Cardiac muscle cell (in vitro differentiated cells and primary cell): ENCODE measurements at regions not wholly inside any gene's neighbourhood (a gene's known extent, or its start where the extent isn't known, plus 50 kb on each side); places are given as distances from the start of the nearest gene placed in this dataset.

ENCODE experiments used
- DNase-seq, 2 donors: peaks; one replicate each; pipeline versions ENCODE4 v3.0.0 to v3.0.0-alpha.2; 2010 to 2017; ENCODE audit warnings: low read depth in 1 of 2, low spot score in 1 of 2
- H3K27ac ChIP-seq: fragments of 200-600 bp; sonication (generic); 2 replicates; pipeline ENCODE4 v1.5.1; 2016
- H3K27me3 ChIP-seq: fragments of 200-600 bp; sonication (generic); 2 replicates; pipeline ENCODE4 v1.6.0; 2016; ENCODE audit warnings: control low read depth
- H3K36me3 ChIP-seq: fragments of 200-600 bp; sonication (generic); 2 replicates; pipeline ENCODE4 v1.5.1; 2016; ENCODE audit warnings: control low read depth
- H3K4me1 ChIP-seq: fragments of 200-600 bp; sonication (generic); 2 replicates; pipeline ENCODE4 v1.8.1; 2017; ENCODE audit warnings: low read depth, mild to moderate bottlenecking, mixed run types
- H3K4me3 ChIP-seq: fragments of 200-600 bp; sonication (generic); 2 replicates; pipeline ENCODE4 v1.5.1; 2016; ENCODE audit warnings: mild to moderate bottlenecking
- H3K9me3 ChIP-seq: fragments of 200-600 bp; sonication (generic); 2 replicates; pipeline ENCODE4 v1.5.1; 2017; ENCODE audit warnings: low read depth, mild to moderate bottlenecking, control low read depth
- TF ChIP-seq, protein P1 (sequence below): IDR thresholded peaks from 2 replicates; pipeline ENCODE4 v1.5.1; 2012; ENCODE audit warnings: low read depth, mild to moderate bottlenecking, low read length

DNA sequence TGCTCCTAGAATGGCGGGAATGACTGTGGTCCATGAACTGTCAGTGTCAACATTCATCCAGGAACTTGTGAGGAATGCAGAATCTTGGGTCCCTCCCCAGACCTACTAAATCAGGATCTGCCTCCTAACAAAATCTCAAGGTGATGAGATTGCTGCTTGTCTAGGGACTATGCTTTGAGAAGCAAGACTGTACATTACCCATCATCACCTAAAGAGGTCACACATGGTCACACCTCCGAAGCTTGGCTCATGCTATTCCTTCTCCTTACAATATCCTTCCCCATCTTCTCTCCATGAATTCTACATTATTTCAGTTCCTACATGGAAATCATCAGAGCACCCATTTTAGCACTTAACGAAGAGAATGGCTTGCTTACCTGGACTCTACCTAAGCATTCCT lies 102.3 kb upstream of the JARID2 start:
- H3K27ac ChIP-seq = no peak overlapping the region
- no peaks in the 10 kb centered on the region for H3K27me3 ChIP-seq
- TF ChIP-seq, protein P1, sequence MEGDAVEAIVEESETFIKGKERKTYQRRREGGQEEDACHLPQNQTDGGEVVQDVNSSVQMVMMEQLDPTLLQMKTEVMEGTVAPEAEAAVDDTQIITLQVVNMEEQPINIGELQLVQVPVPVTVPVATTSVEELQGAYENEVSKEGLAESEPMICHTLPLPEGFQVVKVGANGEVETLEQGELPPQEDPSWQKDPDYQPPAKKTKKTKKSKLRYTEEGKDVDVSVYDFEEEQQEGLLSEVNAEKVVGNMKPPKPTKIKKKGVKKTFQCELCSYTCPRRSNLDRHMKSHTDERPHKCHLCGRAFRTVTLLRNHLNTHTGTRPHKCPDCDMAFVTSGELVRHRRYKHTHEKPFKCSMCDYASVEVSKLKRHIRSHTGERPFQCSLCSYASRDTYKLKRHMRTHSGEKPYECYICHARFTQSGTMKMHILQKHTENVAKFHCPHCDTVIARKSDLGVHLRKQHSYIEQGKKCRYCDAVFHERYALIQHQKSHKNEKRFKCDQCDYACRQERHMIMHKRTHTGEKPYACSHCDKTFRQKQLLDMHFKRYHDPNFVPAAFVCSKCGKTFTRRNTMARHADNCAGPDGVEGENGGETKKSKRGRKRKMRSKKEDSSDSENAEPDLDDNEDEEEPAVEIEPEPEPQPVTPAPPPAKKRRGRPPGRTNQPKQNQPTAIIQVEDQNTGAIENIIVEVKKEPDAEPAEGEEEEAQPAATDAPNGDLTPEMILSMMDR = no peak

DNA sequence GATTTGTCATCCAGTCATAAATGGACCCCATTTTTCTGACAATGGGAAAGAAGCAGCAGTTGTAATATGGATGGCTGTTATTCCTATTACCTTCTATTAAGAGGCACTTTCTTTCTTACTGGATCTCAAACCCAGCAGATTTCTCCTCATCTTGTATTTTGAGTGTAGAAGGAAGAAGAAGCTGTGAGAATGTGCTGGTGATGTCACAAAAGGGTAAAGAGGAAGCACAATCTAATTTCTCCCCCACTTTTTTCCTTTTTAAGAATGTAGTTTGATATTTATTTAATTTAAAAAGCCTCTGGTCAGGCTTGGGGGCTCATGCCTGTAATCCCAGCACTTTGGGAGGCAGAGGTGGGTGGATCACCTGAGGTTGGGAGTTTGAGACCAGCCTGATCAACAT lies 100.0 kb upstream of the JARID2 start:
- peaks cover 10% of the 10 kb centered on the region for H3K4me1 ChIP-seq
- DNase-seq = no peak
- H3K36me3 ChIP-seq = no peaks in the 10 kb centered on the region
- TF ChIP-seq, protein P1 = no peak
- H3K4me3 ChIP-seq = no peak overlapping the region
- no peaks in the 10 kb centered on the region for H3K9me3 ChIP-seq
- no peaks in the 10 kb centered on the region for H3K27me3 ChIP-seq
- no peak overlapping the region for H3K27ac ChIP-seq

More for the DNA sequence above, 102.3 kb upstream of the JARID2 start:
- H3K9me3 ChIP-seq = no peaks in the 10 kb centered on the region
- H3K4me1 ChIP-seq = peaks cover 10% of the 10 kb centered on the region
- H3K4me3 ChIP-seq = no peak overlapping the region
- no peaks in the 10 kb centered on the region for H3K36me3 ChIP-seq
- no peak for DNase-seq

DNA sequence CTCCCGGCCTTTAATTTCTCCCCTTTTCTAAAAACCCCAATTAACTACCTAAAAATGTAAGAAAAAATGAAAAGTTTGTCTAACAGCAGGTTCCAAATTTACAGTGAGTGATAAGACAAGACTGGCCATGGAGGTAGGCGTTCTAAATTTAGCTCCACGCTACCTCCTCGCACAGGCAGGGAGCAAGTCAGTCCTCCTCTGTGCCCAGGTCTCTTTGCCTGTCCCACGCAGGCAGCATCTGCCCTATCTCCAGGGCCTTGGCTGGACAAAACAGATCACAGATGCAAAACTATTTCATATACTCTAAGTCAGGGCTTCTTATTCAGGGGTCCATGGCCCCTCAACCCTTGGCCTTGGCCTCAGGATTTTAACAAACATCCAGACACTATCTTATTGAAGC lies 98.0 kb upstream of the JARID2 start:
- Histone ChIP-seq H3K4me3 (no peak overlapping the region), H3K9me3 (no peaks in the 10 kb centered on the region), H3K27ac (peak overlapping the region; percentile 5), H3K4me1 (peaks cover 10% of the 10 kb centered on the region), H3K27me3 (no peaks in the 10 kb centered on the region), H3K36me3 (no peaks in the 10 kb centered on the region)
- TF ChIP-seq, protein P1 = no peak
- DNase-seq = peak in 1 of 2 donors; percentile 16

DNA sequence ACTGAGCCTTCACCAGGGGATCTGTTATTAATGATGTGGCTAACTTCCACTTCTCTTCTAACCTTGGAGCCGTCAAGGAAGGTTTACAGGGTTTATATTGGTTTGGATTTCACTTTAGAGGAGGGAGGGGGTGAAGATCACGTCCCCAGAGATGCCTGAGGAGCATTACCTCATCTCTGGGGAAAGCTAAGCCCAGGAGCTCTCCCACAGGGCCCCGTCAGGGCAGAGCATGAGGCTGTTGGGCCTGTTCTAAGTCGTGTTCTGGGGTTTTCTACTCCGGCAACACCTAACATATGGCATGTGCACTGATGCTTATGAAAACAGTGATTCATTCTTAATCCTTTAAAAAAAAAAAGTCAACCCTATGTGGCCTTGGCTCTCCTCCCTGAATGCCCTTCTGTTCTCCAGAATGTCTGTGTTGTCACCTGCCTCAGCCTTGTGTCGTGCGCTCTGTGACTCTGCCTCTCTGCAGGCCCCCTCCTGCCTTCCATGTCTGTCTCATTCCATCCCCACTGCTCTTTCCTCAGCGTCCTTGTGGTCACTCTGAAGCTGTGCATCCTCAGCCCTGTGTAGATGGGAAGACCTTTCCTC lies 97.4 kb upstream of the JARID2 start:
- Histone ChIP-seq H3K4me3 (no peak overlapping the region), H3K27me3 (no peaks in the 10 kb centered on the region), H3K27ac (peak overlapping the region; percentile 5), H3K36me3 (no peaks in the 10 kb centered on the region), H3K4me1 (peaks cover 10% of the 10 kb centered on the region), H3K9me3 (no peaks in the 10 kb centered on the region)
- TF ChIP-seq, protein P1 = no peak
- DNase-seq = peak in 1 of 2 donors; percentile 12

DNA sequence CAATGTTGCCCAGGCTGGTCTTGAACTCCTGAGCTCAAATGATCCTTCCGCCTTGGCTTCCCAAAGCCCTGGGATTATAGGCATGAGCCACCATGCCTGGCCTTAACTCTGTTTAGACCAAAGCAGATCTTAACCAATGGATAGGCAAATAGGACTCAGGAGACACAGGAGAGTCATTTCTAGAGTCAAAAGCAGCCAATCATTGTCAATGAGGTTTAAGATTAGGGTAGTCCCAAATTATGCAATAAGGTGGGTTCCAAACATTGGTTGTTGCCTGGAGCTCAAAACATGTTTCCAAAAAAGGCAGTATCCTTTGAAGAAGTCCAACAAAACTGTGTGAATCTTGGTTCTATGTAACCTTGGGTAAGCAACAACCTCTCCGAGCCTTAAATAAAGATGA lies 95.7 kb upstream of the JARID2 start:
- no peaks in the 10 kb centered on the region for H3K27me3 ChIP-seq
- no peak for DNase-seq
- peaks cover 10% of the 10 kb centered on the region for H3K4me1 ChIP-seq
- H3K27ac ChIP-seq = no peak overlapping the region
- no peak overlapping the region for H3K4me3 ChIP-seq
- TF ChIP-seq, protein P1 = no peak
- no peaks in the 10 kb centered on the region for H3K36me3 ChIP-seq
- no peaks in the 10 kb centered on the region for H3K9me3 ChIP-seq
